ENCODE measurements at regions not wholly inside any gene's neighbourhood (a gene's known extent, or its start where the extent isn't known, plus 50 kb on each side); places are given as distances from the start of the nearest gene placed in this dataset.

- no peak for TF ChIP-seq POLR2A (IDR thresholded peaks at IDR 0.05; ENCODE audit: extremely low read depth, insufficient read length)
- no peak for TF ChIP-seq MYC (IDR thresholded peaks at IDR 0.05; ENCODE audit: low read depth, low read length)
- no peak for TF ChIP-seq CTCF (IDR thresholded peaks at IDR 0.05; ENCODE audit: low read depth, low read length)
- no peak for TF ChIP-seq MAX (IDR thresholded peaks at IDR 0.05; ENCODE audit: low read depth, low read length)
- H3K4me3 ChIP-seq (ENCODE audit: low read depth, low read length): no peak overlapping the region
- DNase-seq (ENCODE audit: low read depth): no peak
Observed at GRCh38 chr5:152118676-152119470, 194.2 kb upstream of the GLRA1 start.

GRCh38 chr5:152116934-152117333 lies 192.3 kb upstream of the GLRA1 start:
- DNase-seq (ENCODE audit: low read depth): no peak
- H3K4me3 ChIP-seq (ENCODE audit: low read depth, low read length): no peak overlapping the region
- TF ChIP-seq MAX (IDR thresholded peaks at IDR 0.05; ENCODE audit: low read depth, low read length) (no peak), POLR2A (IDR thresholded peaks at IDR 0.05; ENCODE audit: extremely low read depth, insufficient read length) (no peak), MYC (IDR thresholded peaks at IDR 0.05; ENCODE audit: low read depth, low read length) (no peak), CTCF (IDR thresholded peaks at IDR 0.05; ENCODE audit: low read depth, low read length) (no peak)

- no peak for DNase-seq (ENCODE audit: low read depth)
- H3K4me3 ChIP-seq (ENCODE audit: low read depth, low read length): no peak overlapping the region
- no peak for TF ChIP-seq POLR2A (IDR thresholded peaks at IDR 0.05; ENCODE audit: extremely low read depth, insufficient read length)
- no peak for TF ChIP-seq CTCF (IDR thresholded peaks at IDR 0.05; ENCODE audit: low read depth, low read length)
- no peak for TF ChIP-seq MAX (IDR thresholded peaks at IDR 0.05; ENCODE audit: low read depth, low read length)
- no peak for TF ChIP-seq MYC (IDR thresholded peaks at IDR 0.05; ENCODE audit: low read depth, low read length)
Observed at GRCh38 chr5:152113401-152113800, 188.8 kb upstream of the GLRA1 start.

GRCh38 chr5:152107220-152107619 lies 182.6 kb upstream of the GLRA1 start:
- no peak for DNase-seq (ENCODE audit: low read depth)
- no peak for TF ChIP-seq CTCF (IDR thresholded peaks at IDR 0.05; ENCODE audit: low read depth, low read length)
- TF ChIP-seq POLR2A (IDR thresholded peaks at IDR 0.05; ENCODE audit: extremely low read depth, insufficient read length): no peak
- TF ChIP-seq MAX (IDR thresholded peaks at IDR 0.05; ENCODE audit: low read depth, low read length): no peak
- TF ChIP-seq MYC (IDR thresholded peaks at IDR 0.05; ENCODE audit: low read depth, low read length): no peak
- no peak overlapping the region for H3K4me3 ChIP-seq (ENCODE audit: low read depth, low read length)

- no peak for DNase-seq (ENCODE audit: low read depth)
- TF ChIP-seq MAX (IDR thresholded peaks at IDR 0.05; ENCODE audit: low read depth, low read length) (no peak), MYC (IDR thresholded peaks at IDR 0.05; ENCODE audit: low read depth, low read length) (no peak), POLR2A (IDR thresholded peaks at IDR 0.05; ENCODE audit: extremely low read depth, insufficient read length) (no peak), CTCF (IDR thresholded peaks at IDR 0.05; ENCODE audit: low read depth, low read length) (no peak)
- H3K4me3 ChIP-seq (ENCODE audit: low read depth, low read length): no peak overlapping the region
Observed at GRCh38 chr5:152106571-152106970, 181.9 kb upstream of the GLRA1 start.

All from NB4 (cell line).